DMS153 (cell line): ENCODE measurements at regions not wholly inside any gene's neighbourhood (a gene's known extent, or its start where the extent isn't known, plus 50 kb on each side); places are given as distances from the start of the nearest gene placed in this dataset.

Experiments
- DNase-seq: peaks from one replicate; lab custom pipeline; 2025; lab: John Stamatoyannopoulos, UW

DNA sequence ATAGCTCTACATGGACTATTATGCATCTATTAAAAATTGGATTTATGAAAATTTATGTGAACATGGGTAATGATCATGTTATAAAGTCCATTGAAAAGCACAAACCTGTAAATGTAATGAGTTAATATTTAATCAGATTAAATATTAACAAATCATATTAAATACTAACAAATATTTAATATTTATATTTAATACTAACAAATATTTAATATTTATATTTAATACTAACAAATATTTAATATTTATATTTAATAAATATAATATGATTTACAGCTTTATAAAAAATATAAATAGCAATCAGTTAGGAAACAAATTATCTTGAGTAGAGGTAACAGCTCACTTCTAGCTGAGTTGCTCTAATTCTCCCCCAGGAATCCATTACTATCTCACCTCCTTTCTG lies 758.0 kb upstream of the USP15 start:
- DNase-seq = no peak

- no peak for DNase-seq
Observed at GRCh38 chr12:61504396-61505080, 755.7 kb upstream of the USP15 start.

DNA sequence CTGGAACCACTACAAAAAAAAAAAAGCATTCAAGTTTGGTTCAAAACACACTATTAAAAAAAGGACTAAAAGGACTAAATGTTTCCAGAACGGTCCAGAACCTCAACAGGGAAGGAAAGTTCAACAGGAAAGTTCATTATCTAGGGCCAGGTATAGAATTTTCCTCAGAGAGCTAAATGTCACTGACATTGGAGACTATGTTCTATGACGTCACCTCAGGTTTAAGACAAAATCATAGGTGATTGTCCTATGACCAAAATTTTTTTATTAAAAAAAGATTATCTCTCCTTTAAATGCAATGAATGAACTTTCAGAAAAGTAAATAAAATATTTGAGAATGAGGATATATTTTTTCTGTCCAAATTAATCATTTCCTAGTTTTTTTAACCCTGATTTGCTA lies 746.7 kb upstream of the USP15 start:
- DNase-seq = no peak

DNA sequence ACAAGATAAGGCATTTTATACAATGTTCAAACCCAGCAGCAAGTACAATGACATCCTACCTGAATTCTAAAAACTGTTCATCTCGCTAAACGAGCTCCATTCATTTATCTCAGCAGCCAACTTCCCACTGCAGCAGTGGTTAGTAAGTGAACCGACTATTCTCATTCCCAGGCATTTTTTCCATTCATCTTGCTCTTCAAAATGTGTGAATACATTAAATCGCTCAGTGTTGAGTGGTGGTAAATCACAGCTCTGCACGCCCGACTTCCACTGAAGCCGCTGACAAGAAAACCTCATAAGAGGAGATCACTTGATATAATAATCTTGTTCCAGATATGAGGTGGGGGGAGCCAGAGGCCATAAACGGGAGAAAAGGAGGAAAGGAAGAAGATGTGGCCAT lies 746.2 kb upstream of the USP15 start:
- no peak for DNase-seq

DNA sequence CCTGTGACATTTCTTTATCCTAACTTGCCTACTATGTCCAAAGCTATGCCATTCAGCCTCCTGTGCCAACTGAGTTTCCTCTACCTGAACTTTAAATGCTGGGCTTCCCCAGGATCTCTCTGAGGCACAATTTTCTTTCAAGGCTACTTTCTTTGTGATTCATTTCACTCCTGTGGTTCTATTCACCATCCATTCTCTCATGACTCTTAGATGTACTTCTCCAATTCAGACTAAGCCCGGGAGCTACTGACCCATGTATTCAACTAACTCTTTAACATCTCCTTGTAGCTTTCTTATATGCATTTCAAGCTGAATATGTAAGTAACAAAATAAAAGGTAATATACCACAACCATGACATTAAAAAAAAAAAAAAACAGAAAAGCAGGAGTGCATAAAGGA lies 738.9 kb upstream of the USP15 start:
- no peak for DNase-seq

DNA sequence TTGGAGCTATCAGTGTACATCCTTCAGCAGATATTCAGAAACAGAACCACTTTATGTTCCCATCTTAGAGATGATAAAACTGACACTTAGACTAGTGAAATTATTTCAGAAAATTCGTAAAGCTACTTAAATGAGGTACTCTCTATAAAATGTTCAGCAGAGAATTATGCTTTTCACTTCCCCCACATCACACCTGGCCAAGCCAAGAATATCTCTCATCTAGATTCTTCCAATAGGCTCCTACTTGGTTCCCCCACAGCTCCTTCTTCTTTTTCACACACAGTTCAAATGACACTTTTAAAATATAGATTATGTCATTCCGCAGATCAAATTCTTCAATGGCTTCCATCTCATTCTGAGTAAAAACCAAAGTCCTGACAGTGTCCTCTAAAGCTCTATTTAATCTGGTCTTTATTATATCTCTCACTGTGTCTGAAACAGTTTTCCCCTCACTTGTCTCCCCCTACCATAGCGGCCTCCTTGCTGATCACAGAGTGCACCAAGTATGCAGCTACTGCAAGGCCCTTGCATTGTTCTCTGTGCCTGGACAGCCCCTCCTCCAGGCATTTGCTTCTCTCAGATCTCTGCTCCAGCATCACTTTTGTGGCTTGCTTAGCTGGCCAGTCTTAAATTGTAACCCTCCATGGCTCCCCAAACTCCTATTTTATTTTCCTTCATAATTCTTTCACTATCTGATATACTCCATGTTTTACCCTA lies 736.8 kb upstream of the USP15 start:
- no peak for DNase-seq

DNA sequence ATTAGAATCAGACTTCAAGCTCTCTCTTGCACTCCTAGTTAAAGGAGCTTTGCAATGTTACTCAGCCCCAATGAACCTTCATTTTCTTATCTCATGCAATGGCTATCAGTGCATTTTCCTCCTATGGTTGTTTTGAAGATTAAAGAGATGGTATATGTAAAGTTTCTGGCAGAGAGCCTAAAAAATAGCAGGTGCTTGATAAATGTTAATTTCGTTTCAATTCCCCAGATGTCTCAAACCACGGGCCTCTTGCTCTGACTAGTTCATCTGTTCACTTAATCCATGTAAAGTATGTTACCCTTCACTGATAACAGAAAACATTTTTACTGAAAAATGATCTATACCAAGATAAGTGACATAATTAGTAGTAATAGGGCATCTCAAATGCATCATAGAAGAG lies 735.4 kb upstream of the USP15 start:
- no peak for DNase-seq

GRCh38 chr12:61525331-61525730 lies 734.9 kb upstream of the USP15 start:
- no peak for DNase-seq

DNA sequence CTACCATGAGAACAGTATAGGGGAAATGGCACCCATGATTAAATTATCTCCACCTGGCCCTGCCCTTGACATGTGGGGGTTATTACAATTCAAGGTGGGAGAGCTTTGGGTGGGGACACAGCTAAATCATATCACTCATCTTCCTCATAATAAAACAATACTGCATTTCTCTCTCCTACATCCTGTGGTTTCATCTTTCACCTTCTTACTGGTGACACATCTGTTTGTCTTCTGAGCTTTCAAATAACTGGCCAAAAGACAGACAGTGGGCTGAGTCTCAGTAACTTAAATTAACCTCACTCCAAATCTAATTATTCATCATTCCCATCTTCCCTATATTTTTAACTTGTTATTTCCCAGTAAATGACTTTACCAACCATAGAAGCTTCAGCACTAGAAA lies 729.7 kb upstream of the USP15 start:
- DNase-seq = no peak

GRCh38 chr12:61531195-61531594 lies 729.0 kb upstream of the USP15 start:
- no peak for DNase-seq

DNA sequence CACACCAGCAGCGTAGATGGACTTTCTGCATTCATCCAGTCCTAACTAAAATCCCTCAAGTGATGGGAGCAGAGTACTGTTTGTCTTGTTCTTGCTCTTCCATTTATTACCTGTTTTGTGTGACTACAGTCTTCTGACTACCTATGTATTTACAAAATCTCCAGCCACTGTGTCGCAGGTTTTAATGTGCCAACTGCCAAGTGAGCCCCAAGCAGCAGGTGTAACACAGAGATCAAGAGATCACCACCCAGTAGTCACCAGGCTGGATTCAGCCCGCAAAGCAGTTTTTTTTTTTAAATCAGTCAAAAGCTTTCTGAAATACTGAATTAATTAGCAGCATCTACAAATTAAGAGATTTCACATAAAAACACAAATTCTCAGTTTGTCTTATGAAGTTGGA lies 724.1 kb upstream of the USP15 start:
- DNase-seq = no peak

DNA sequence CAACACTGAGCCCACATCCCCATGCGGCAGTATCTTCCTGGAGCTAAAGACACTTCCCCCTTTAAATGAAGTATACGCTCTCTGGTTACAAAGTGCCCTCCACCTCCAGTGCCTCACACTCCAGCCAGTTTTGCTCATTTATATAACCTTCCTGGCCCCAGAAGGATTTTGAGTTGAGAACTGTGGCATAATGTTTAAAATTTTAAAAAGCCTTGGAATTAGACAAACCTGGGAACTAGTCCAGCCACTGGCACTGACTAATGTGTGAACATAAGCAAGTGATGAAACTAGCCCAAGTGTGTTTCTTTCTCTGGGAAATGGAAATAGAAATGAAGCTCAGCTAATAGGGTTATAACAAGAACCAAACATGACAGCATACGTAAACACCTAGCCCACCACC lies 723.7 kb upstream of the USP15 start:
- no peak for DNase-seq

GRCh38 chr12:61538951-61539350 lies 721.3 kb upstream of the USP15 start:
- DNase-seq = no peak

GRCh38 chr12:61542551-61542950 lies 717.7 kb upstream of the USP15 start:
- no peak for DNase-seq

GRCh38 chr12:61546296-61546695 lies 713.9 kb upstream of the USP15 start:
- DNase-seq = no peak

GRCh38 chr12:61553091-61553490 lies 707.1 kb upstream of the USP15 start:
- no peak for DNase-seq

DNA sequence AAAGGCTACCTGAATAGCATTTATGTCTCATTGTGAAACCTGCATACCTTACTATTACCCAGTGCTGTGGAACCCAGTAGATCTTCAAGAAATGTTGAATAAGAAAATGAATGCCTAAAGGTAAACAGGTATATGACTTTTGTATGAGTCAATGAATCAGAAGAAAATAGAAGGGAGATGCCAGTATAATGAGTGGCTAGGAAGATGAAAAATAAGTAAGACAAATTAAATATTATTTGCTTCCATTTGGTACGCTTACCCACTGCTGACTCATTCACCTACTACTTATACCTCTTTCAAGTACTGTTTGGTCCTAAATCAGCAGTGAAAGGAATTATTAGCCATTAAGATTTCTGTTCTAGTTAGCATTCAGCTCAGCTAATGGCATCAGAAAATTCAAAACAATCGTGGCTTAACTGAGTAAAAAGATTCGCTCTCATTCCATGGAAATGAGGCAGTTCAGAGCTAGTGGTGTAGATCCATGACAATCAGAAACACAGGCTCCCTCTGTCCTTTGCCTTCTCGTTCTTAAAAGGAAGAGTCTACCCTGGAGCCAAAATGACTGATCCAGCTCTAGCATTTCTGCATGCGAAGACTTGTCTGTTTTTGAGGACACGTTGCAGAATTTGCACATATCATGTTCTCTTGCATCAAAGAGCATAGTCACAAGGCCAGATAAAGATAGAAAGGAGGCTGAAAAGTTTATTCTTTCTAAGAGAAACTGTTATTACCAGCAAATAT lies 705.8 kb upstream of the USP15 start:
- DNase-seq = no peak

DNA sequence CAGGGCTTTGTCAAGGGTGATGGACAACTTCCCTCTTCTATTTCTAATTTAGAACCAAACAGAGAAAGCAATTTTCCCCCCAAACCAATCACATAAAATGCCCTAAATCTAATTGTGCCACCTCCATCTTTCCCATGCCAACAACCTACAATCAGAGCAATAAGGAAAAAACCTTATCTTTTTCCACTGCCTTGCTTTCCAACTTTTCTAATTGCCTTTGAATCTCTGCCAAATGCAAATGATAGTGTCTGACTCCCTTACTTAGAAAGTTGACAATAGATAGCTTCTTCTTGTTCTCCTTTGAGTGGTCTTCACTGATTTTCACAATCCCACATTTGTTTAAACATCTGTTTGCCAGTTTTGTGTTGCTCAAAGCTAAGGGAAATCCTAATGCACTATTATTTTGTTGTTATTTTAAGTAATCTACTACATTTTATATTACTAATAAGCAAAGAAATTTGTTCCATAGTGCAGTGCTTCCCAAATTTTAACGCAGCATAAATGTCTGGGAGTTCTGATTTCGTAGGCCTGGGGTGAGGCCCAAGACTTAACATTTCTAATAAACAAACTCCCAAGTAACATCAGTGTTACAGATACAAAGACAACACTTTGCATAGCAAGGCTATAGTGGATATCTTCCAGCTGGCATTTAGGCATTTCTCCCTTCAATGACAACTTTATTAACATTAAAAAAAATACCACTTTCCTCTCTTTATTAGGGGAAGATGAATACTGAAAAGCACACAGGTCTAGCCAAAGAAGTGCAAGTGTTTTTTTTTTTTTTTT lies 696.3 kb upstream of the USP15 start:
- DNase-seq = no peak

DNA sequence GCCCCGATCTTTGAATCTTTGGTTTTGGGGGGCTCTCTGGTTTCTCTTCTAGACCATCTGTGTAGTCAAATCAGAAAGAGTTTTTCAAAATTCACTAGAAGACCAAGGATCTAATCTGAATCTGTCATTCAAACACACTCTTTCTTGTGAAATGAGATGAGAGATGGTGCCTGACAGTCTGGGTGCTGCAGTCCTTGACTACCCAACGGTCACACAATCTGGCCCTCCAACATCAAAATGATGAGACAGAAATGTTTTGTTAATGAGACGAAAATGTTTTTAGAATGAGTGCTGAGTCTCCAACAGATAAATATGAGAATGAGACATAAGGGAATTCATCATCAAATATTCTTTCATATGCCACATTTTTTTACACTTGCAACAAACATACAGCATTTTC lies 695.7 kb upstream of the USP15 start:
- no peak for DNase-seq

GRCh38 chr12:61566183-61566582 lies 694.0 kb upstream of the USP15 start:
- no peak for DNase-seq

GRCh38 chr12:61574339-61574738 lies 685.9 kb upstream of the USP15 start:
- no peak for DNase-seq

GRCh38 chr12:61584943-61585342 lies 675.3 kb upstream of the USP15 start:
- DNase-seq = no peak
